Upper lobe of left lung (tissue), 6 donors: ENCODE measurements at regions not wholly inside any gene's neighbourhood (a gene's known extent, or its start where the extent isn't known, plus 50 kb on each side); places are given as distances from the start of the nearest gene placed in this dataset.

Source experiments
- ATAC-seq, 2 donors: fragments of 200-7000 bp; cut with Tn5 transposase; one replicate each; pipeline ENCODE4 v1.9.1; 2022; ENCODE audit warnings: mild to moderate bottlenecking in 2 of 2, moderate library complexity in 2 of 2; ENCODE audit not compliant: low FRiP score in 2 of 2
- DNase-seq, 2 donors: peaks; one replicate each; pipeline ENCODE4 v3.0.0-alpha.2; 2019 to 2020
- H3K27ac ChIP-seq, 4 donors: fragments of 200-600 bp; sonication (generic); one replicate each; pipeline ENCODE4 v1.5.1; 2016 to 2019
- H3K27me3 ChIP-seq, 4 donors: fragments of 200-600 bp; sonication (generic); one replicate each; pipeline ENCODE4 v1.5.1; 2017 to 2019
- H3K36me3 ChIP-seq, 4 donors: fragments of 200-600 bp; sonication (generic); one replicate each; pipeline ENCODE4 v1.5.1; 2016 to 2019
- H3K4me1 ChIP-seq, 4 donors: fragments of 200-600 bp; sonication (generic); one replicate each; pipeline ENCODE4 v1.5.1; 2018 to 2019
- H3K4me3 ChIP-seq, 4 donors: fragments of 200-600 bp; sonication (generic); one replicate each; pipeline ENCODE4 v1.5.1; 2017 to 2019; ENCODE audit warnings: mild to moderate bottlenecking in 2 of 4, moderate library complexity in 1 of 4
- H3K9me3 ChIP-seq, 4 donors: fragments of 200-600 bp; sonication (generic); one replicate each; pipeline ENCODE4 v1.5.1; 2018 to 2019
- CTCF ChIP-seq, 6 experiments: fragments of 450-650 bp in 4 of 6; fragments of 200-600 bp in 2 of 6; sonication (generic) in 2 of 6; IDR thresholded peaks; one replicate each; pipeline ENCODE4 v1.5.1; 2016 to 2019; ENCODE audit warnings: antibody characterized with exemption in 6 of 6
- EP300 ChIP-seq, 4 donors: sonication (generic); formaldehyde crosslinking; IDR thresholded peaks; one replicate each; pipeline ENCODE4 v1.5.1; 2017; ENCODE audit warnings: antibody characterized with exemption in 4 of 4, control low read depth in 2 of 4
- POLR2A ChIP-seq, 4 donors: fragments of 450-650 bp; IDR thresholded peaks; one replicate each; pipeline ENCODE4 v1.5.1; 2016 to 2017; ENCODE audit warnings: antibody characterized with exemption in 4 of 4, mild to moderate bottlenecking in 2 of 4
- POLR2AphosphoS5 ChIP-seq, 2 donors: sonication (generic); formaldehyde crosslinking; IDR thresholded peaks; one replicate each; pipeline ENCODE4 v1.5.1; 2017; ENCODE audit warnings: antibody characterized with exemption in 2 of 2
- WGBS, 2 donors: methylation state at CpG; one replicate each; pipeline ENCODE4 v1.1.5; 2017 to 2018; 5-methylcytosine and 5-hydroxymethylcytosine counted together
- donor health status: DM: no; HTN: no; CAD: no; lungs with moderate emphysema.
- donor health status: DM: no; HTN: yes; CAD: no; lungs with severe emphysema.

DNA sequence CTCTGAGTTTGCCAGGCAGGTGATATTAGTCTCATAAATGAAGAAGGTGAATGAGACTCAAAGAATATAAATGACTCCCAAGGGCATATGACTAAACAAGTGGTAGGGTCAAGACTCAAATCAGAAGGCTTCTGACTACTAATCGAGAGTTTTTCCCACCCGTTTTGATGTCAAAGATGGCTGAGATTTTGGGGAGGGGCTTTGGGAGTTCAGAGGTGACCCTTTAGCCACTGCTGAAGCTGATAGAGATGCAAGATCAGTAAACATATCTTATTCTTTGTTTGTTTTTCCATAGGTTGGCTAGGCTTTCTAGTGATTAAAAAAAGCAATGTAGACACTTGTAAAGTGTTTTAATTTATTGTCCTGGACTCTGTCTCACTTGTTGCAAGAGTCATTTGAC, 239.6 kb upstream of the PLEKHG7 start:
- TF ChIP-seq POLR2AphosphoS5 (IDR thresholded peaks at IDR 0.05) (no peak), POLR2A (IDR thresholded peaks at IDR 0.05) (no peak), EP300 (IDR thresholded peaks at IDR 0.05) (no peak), CTCF (IDR thresholded peaks at IDR 0.05) (no peak)
- no peaks in the 10 kb centered on the region for H3K27me3 ChIP-seq
- 87 to 92% methylated on average over 2 of the region's 2 CpGs for WGBS, 2 donors
- H3K36me3 ChIP-seq, result no peaks in the 10 kb centered on the region
- no peak for DNase-seq
- peak overlapping the region in 1 of 4 donors; percentile 50 for H3K27ac ChIP-seq
- no peaks in the 10 kb centered on the region for H3K9me3 ChIP-seq
- no peak for ATAC-seq
- no peak overlapping the region for H3K4me3 ChIP-seq
- peaks cover 0 to 3% (median 0%) of the 10 kb centered on the region in 4 donors for H3K4me1 ChIP-seq

DNA sequence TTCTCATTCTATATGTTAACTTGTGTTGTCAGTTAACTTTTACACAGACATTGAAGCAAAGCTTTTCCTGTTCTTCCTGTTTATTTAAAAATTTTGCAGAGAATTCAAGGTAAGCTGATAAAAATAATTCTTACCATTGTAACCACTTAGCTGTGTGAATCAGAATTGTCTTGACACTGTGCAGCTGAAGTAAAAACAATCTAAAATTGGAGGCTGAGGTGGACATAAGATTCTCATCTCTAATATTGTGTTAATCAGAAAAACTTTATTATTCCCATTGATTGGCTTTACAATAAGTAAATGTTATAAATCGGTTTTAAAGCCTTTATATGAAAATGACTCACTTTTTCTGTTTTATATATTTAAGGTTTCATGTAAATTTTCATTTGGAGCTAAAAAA, 240.3 kb upstream of the PLEKHG7 start:
- Histone ChIP-seq H3K27me3 (no peaks in the 10 kb centered on the region), H3K4me3 (no peak overlapping the region), H3K27ac (peak overlapping the region in 1 of 4 donors; percentile 50), H3K36me3 (no peaks in the 10 kb centered on the region), H3K4me1 (peaks cover 0 to 3% (median 0%) of the 10 kb centered on the region in 4 donors), H3K9me3 (no peaks in the 10 kb centered on the region)
- WGBS, 2 donors, result 83% methylated on average over 1 of the region's 1 CpG
- DNase-seq (no peak), ATAC-seq (no peak)
- no peak for TF ChIP-seq EP300 (IDR thresholded peaks at IDR 0.05)
- no peak for TF ChIP-seq POLR2A (IDR thresholded peaks at IDR 0.05)
- TF ChIP-seq CTCF (IDR thresholded peaks at IDR 0.05), result no peak
- no peak for TF ChIP-seq POLR2AphosphoS5 (IDR thresholded peaks at IDR 0.05)

GRCh38 chr12:92462049-92462448, 240.7 kb upstream of the PLEKHG7 start:
- Histone ChIP-seq H3K9me3 (no peaks in the 10 kb centered on the region), H3K27ac (peak overlapping the region in 2 of 4 donors; percentile 41 to 50), H3K27me3 (no peaks in the 10 kb centered on the region), H3K4me1 (peaks cover 0 to 3% (median 0%) of the 10 kb centered on the region in 4 donors), H3K4me3 (no peak overlapping the region), H3K36me3 (no peaks in the 10 kb centered on the region)
- peak in 1 of 4 donors; percentile 26 for TF ChIP-seq EP300 (IDR thresholded peaks at IDR 0.05)
- no peak for TF ChIP-seq POLR2AphosphoS5 (IDR thresholded peaks at IDR 0.05)
- 54 to 55% methylated on average over 3 of the region's 3 CpGs for WGBS, 2 donors
- no peak for DNase-seq
- ATAC-seq, result peak in 1 of 2 donors; percentile 63

- no peak for TF ChIP-seq POLR2AphosphoS5 (IDR thresholded peaks at IDR 0.05)
- no peak for TF ChIP-seq CTCF (IDR thresholded peaks at IDR 0.05)
- no peak for TF ChIP-seq POLR2A (IDR thresholded peaks at IDR 0.05)
- no peak for TF ChIP-seq EP300 (IDR thresholded peaks at IDR 0.05)
- H3K36me3 ChIP-seq, result no peaks in the 10 kb centered on the region
- H3K27ac ChIP-seq, result no peak overlapping the region
- ATAC-seq (no peak), DNase-seq (no peak)
- H3K4me3 ChIP-seq, result no peak overlapping the region
- H3K27me3 ChIP-seq, result no peaks in the 10 kb centered on the region
- no peaks in the 10 kb centered on the region for H3K9me3 ChIP-seq
- peaks cover 0 to 3% (median 0%) of the 10 kb centered on the region in 4 donors for H3K4me1 ChIP-seq
Measured at GRCh38 chr12:92459850-92460249, 242.9 kb upstream of the PLEKHG7 start.

DNA sequence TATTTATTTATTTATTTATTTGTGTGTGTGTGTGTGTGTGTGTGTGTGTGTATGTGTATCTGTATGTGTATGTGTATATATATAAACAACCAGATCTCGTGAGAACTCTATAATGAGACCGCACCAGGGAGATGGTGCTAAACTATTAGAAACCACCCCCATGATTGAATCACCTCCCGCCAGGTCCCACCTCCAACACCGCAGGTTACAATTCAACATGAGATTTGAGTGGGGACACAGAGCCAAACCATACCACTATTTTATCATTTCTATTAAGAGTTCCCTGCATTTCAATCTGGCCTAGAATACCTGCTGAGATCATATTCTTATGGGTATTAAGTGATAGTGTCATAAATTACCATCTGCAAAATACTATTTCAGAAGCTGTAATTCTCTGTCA, 243.8 kb upstream of the PLEKHG7 start:
- no peaks in the 10 kb centered on the region for H3K36me3 ChIP-seq
- DNase-seq, result no peak
- WGBS, 2 donors, result 91 to 100% methylated on average over 4 of the region's 4 CpGs
- peaks cover 0 to 3% (median 0%) of the 10 kb centered on the region in 4 donors for H3K4me1 ChIP-seq
- TF ChIP-seq EP300 (IDR thresholded peaks at IDR 0.05) (no peak), CTCF (IDR thresholded peaks at IDR 0.05) (no peak), POLR2AphosphoS5 (IDR thresholded peaks at IDR 0.05) (no peak), POLR2A (IDR thresholded peaks at IDR 0.05) (no peak)
- H3K4me3 ChIP-seq, result no peak overlapping the region
- no peak overlapping the region for H3K27ac ChIP-seq
- ATAC-seq, result no peak
- no peaks in the 10 kb centered on the region for H3K9me3 ChIP-seq
- no peaks in the 10 kb centered on the region for H3K27me3 ChIP-seq
